ENCODE measurements at regions not wholly inside any gene's neighbourhood (a gene's known extent, or its start where the extent isn't known, plus 50 kb on each side); places are given as distances from the start of the nearest gene placed in this dataset.

DNA sequence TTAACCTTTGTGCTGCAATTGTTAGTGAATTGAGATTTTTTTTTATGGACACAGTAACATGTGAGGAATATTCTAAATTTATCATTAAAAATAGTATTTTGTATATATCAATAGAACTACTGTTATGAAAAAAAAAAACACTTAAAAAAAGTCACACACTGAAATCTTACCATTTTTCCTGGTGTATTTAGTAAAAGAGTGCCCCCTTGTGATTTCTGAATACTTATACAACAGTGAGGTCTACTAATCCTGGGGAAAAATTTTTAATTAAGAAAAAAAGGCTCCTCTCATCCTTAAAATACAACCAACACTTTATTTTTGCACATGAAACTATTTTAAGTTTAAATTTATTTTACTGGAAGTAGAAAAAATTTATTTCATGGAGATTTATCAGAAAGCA, 56.4 kb upstream of the SPOCK3 start:
- DNase-seq, result peak in 2 of 4 experiments; percentile 55 to 70

DNA sequence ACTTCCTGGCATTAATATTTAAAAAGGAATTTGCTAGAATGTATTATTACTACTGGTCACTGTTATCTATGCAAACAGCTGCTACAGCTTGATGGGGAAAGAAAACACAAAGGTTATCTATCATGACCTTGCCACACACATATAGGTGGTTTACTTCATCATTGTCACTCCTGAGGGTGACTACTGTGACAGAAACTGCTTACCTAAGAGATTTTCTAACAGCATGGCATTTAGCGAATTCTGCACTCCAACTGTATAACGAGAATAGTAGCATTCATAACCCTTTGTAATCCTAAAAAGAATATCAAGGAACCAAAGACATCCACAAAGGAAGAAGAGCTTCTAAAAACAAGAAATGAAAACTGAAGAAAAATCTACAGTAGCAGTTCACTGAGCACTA, 74.6 kb upstream of the SPOCK3 start:
- no peak for DNase-seq

DNA sequence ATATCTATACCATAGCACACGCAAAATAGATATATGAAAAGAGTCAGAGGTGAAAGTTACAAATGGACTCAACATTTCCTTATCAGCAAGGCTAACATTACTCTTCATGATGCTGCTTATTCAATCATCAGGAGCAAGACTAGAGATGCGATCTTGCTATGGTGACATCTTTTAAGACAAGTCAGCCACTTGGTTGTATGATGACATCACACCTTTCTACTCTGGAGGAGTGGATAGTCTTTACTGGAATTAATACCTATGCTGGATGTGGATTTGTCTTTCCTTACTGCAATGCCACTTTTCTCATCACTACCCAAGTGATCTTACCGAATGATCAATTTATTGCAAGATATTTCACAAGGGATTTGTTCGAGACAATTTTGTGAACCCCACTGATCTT, 87.0 kb upstream of the SPOCK3 start:
- no peak for DNase-seq

DNA sequence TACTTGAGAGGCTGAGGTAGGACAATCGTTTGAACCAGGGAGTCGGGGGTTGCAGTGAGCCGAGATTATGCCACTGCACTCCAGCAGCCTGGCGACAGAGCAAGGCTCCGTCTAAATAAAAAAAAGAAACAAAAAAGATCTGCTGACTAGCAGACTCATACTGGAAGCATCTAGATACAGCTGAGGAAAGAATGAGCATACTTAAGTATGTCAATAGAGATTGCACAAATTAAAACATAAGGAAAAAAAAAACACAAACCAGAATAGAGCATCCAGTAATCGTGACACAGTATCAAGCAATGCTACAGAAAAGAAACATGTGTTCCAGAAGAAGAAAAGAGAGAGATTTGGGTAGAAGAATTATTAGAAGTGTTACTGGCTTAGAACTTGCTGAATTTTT, 105.5 kb upstream of the SPOCK3 start:
- no peak for DNase-seq

DNA sequence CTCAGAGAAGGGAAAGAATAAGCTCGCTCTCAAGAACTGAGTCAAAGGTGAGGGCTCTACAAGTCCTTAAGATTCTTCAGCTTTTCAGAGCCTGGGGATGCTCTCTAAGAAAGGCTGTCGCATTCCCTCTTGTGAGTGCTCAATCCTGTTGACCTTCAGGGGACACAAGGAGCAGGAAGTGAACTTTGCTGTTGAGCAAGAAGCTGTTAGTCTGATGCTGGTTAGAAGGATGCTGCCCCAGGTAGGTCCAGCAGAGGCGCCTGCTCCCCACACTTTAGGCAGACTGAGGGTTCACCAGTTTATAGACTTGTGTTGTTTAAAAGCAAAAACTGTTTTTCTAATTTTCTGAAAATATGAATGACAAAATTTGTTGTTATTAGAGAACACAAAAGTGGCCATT, 125.4 kb upstream of the SPOCK3 start:
- DNase-seq, result no peak

DNA sequence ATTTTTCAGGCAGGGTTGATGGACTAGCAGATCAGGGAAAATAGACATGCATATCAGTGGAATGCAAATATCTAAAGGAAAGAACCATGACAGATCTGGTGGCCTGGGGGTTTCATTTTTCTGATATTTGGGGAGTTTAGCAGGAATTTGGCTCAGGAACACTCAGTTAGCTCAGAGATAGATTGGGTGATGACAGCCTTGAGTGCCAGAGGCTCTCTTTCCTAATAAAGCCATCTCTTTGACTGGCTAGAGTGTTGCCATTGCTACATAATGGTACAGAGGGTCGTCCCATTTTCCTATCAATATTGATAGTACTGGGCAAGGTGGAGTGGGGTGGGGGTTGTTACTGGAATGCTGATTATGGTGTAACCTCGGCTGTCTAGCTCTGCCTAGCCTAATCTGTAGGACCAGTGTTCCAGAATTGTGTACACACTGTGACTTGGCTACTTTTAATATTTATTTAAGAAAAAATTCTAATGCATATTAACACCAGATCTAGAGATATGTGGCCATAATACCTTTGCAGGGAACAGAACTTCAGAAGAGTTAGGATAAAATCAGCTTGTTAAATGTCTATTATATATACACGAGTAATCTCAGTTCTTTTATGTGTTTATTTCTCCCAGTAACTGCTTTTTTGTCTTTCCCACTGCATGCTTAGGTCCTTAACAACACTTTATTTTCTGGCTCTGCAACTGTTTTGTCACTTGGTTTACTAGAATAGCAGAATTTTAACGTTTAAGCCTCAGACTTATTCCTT, 145.0 kb upstream of the SPOCK3 start:
- DNase-seq, result no peak

DNA sequence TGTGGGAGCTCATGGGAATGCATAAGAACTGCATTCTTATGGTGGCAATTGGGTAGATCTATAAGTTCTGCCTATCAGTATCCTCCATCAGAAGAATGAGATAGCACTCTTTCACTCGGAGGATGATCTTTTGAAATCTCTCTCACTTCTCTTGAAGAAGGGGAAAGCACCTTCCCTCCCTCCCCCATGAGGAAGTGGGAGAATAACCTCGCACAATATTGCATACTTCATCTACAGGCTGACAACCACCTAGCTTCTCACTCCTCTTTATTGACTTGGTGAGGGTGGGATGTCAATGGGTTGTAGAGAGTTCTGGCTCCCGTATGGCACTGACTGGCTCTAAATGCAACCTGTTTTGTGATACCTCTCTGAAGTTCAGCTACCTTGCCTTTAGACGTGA, 146.7 kb upstream of the SPOCK3 start:
- no peak for DNase-seq

DNA sequence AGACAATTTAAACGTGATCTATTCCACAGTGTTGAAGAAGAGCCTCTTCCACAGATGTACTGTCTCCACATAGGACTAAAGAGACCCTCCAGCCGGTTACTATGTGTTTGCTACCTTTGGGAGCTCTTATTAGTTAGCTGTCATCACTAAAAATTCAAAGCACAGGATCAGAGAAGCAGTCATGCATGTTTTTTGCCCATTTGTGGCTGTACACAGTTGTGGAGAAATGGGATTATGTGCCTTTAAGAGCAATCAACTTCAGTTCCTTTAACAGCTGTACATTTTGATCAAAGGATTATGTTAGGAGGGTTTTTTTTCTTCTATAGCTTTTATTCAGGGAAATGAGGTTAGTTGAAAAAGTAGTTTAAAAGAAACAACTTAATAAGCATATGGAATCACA, 149.0 kb upstream of the SPOCK3 start:
- DNase-seq, result no peak

DNA sequence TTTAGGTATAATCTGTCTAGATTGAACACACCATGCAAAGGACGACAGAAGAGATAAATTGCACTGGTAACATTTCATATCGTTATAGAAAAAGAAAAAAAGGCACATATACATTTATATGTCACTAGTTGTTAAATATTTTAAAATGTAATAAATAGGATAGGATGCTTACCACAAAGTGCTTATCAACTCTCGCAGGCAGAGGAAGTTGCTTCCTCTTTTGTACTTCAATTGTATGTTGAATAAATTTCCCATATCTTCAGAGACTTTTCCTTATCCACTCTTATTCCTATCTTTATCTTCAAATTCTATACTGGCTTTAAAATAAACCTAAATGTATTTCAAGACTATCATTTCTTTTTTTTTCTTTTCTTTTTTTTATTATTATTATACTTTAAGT, 163.3 kb upstream of the SPOCK3 start:
- no peak for DNase-seq

DNA sequence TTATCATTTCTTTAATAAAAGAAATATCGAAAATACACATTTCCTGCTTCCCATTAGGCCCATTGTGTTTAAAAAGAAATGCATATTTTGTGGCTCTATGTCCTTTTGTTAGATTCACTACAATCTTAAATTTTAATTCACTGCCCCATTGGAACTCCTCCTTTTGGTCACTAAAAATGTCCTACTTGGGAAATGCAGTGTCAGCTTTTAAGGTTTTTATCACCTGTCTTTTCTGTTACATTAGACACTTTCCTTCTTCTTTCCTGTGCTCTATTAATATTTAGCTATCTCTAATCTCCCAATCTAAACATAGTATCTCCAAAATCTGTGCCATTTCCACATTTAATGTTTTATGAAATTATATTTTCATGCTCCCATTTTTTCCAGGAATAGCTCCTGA, 164.9 kb upstream of the SPOCK3 start:
- DNase-seq, result no peak

DNA sequence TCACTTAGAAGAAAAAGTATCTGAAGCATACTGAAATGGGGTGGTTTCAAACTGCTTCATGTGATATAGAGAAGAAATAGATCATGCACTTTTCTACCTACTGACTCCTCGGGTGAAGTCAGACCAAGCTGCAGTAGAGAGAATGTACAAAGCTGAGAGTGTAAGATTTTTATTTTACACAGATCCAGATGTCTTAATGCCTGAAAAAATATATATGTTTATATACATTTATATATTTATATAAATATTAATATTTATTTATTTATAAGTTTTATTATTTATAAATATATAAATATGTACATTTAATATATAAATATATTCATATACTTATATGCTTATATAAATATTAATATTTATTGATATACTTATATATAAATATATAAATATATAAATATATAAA, 171.9 kb upstream of the SPOCK3 start:
- DNase-seq, result no peak

DNA sequence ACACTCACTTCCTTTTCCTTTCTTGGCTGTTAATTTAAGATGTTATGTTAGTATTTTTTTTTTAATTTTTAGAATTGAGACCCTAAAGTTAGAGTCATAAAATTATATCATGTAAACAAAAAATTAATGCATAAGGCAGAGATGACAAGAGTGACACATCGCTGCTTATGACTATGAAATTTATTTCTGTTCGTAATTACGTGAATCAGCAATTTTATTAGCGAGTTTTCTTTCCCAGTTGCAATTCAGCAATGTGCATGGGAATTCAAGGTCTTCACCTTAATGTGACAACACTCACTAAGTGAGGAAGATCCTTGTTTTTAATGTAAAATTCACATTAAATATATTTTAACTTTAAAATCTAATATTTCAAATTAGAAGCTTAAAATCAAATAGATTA, 181.2 kb upstream of the SPOCK3 start:
- no peak for DNase-seq

DNA sequence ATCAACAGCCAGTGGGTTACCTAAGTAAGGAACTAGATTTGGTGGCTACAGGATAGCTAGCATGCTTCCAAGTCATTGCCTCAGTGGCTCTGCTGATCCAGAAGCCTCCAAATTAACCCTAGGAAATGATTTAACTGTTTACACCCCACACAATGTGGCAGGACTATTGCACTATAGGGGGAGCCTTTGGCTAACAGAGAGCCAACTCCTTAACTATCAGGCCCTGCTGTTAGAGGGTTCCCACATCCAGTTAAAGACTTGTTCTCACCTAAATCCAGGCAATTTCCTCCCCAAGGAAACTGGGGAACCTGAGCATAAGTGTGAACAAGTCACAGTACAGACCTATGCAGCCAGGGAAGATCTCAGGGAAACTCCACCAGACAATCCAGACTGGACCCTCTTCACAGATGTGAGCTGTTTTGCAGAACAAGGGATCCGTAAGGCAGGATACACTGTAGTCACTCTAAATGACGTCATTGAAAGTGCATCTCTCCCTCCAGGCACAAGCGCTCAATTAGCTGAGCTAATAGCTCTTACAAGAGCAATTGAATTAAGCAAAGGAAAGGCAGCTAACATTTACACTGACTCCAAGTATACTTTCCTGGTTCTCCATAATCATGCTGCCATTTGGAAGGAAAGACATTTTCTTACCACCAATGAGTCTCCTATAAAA, 185.3 kb upstream of the SPOCK3 start:
- no peak for DNase-seq

DNA sequence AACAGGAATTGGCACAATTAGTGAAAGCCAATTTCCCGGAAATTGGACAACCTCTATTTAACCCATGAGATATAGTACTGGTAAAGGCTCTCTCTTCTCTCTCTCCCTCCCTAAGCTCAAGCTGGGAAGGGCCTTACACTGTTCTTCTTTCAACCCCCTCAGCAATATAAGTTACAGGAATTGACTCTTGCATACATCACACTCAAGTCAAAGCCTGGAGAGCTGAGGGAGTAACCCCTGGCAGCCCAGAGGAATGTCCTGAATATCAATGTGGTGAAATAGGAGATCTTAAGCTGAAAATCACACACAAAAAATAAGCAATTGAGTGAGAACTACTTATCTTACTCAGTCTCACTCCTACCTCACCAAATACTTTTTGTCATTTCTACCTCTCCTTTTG, 186.9 kb upstream of the SPOCK3 start:
- no peak for DNase-seq

DNA sequence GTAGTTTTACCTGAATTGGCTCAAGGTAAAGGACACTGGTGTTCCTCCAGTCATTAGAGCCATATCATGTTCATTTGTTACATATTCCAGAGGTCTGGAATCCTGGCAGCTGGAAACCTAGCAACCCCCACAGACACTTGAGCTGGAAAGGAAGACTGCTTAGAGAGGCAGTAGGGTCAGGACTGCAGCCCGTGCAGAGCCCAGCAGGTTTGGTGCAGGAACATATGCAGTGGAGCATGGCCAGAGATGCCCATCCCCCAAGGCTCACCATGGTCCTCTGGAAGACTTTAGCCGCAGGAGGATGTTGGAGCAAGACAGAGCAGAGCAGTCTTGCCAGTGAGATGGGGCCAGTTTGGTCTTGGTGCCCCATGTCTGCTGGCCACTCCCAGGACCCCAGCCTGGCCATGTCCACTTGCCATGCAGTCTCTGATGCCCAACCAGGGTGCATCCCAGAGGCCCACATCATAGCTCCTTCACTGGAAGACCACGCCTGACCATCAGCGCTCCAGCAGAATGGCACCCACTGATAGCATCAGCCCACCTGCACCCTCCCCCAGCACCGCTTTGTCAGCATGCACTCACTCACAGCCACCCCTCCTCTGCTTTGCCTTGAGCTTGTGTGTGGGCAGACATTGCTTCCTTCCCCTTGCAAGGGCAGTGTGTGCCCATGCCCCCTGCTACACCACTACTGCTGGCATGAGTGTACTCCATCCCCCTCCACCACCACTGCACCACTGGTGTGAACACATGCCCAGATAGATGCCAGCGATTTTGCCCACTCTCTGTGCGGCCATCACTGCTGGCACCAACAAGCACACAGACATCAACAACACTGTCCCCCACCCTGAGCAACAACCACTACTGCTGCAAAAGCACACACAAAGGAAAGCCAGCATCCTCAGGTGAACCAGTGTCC, 190.3 kb upstream of the SPOCK3 start:
- no peak for DNase-seq

DNA sequence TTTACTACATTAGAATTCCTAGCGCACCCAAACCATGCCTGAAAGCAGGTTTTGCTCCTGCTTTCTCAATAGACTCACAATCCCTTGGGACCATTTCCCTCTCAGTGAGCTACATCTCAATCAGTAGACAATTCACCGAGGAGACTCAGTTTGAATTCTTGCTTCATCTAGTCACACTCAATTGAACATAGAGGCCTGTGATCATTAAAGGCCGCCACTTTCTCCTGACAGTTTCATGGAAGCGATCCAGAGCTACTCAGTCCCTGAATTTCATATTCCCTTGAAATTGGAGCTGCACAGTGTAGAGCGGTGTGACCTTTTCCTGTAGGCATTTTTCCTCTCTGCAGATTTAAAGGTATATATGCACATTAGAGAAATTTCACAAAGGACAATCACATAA, 193.9 kb upstream of the SPOCK3 start:
- DNase-seq, result no peak

DNA sequence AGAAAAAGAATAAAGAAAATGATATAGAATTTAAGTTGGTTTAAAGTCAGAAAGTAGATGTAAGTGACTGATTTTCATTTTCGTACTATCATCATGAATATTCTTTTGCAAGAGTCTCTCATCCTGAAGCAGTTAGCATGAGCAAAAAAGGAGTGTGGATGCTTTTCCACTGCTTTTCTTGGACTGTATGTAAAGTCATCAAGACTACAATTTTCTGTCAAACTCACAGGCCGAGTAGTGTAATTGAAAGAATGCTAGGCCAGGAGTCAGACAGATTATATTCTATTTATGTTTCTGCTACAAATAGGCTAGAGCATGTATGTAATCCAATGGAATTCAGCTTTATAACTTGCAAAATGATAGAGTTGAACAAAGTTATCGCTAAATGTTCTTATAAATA, 197.1 kb upstream of the SPOCK3 start:
- DNase-seq, result no peak

DNA sequence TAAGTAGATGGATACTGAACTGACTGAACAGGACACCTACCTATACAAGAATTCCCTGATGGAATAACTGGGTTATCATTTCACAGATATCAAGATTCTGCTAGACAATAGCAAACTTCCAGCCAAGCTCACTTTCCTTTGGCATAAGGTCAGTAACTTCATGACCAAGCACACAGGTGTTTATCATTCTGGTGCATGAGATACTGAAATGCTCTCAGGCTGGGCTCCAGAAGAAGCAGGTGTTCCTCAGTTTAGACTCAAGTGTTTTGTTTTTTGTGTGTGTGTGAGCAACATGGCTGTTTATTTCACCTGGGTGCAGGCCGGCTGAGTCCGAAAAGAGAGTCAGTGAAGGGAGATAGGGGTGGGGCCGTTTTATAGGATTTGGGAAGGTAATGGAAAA, 201.5 kb upstream of the SPOCK3 start:
- no peak for DNase-seq

DNA sequence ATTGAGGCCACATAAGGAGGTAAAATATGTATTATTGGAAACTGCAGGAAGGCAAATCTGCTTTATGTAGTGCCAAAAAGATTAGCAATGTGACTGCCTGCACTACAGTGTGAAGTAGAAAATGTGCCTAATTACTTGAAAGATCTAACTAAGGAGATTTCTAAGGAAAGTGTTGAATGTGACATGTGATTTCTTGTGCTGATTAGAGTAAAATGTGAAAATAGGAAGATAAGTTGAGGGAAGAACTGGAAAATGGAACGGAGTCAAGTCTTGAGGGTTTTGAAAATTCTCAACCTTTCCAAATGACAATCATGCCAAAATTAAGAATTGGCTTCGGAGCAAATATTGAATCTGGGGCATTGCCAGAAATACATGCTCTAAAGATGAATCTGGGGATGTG, 209.5 kb upstream of the SPOCK3 start:
- no peak for DNase-seq

DNA sequence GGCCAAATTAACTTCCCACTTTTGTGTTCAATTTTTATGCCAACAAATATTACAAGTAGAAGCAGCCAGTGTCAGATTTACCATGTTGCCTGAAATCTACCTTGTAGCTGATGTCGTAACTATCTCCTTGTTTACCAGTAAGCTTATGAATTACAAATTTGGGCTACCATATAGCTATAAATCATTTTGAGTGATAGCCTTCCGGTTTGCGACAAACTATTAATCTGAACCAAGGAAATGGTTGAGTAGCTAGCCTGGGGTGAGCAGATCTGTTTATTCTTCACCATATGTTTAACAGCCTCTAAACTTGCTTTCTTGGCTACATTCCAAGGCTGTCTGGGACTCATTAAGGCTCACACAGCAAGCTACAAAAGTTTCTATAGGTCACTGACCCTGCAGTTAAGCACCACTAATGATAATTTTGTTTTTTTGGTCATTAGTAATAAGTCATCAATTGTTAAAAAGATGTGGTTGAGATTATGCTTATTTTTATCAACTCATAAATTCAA, 218.7 kb upstream of the SPOCK3 start:
- no peak for DNase-seq

DNA sequence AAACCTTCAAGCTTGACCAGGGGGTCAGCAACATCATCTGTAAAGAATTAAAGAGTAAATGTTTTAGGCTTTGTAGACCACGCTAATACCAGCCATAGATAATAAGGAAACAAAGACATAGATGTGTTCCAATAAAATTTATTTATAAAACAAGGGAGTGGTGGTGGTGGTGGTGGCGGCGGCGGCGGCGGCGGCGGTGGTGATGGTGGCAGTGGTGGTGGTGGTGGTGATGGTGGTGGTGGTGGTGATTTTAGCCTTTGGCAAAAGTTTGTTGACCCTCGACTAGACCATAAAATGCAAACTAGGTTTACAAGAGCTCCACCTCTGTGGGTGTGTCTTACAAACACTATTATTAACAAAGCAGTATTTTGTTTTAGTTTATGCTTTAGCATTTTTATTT, 222.3 kb upstream of the SPOCK3 start:
- no peak for DNase-seq

DNA sequence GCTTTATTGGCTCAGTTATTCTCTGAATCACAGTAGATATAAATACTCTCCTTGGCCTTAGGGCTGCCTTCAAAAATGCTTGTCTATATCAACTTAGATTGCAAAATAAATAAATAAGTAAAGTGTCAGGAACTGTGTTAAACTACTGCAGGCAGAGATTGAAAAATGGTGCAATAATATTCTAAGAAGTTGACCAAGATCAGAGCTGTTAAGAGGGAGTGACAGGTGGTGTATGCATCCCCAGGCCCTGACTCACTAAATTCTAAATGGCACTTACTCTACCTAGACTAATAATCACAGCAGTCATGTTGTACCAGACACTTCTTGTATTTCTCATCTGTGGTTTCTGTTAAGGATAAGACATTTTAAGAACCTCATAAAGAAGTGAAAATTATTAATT, 235.1 kb upstream of the SPOCK3 start:
- no peak for DNase-seq

DNA sequence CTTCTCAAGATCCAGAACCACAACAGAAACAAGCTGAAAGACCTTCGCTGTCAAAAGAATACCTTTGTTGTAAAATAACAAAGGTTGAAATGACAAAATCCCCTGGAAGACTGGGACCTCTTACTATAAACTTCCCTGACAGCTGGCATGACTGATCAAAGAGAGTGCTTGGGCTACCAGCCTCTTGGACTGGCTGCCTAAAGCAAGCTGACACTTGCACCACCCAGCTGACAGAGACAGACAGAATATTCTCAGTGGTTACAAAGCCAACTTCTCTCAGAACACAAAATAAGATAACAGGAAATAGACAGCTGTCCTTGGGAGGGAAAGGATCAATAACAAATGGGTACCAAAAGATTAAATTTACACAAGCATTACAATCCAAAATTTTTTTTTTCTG, 241.7 kb upstream of the SPOCK3 start:
- DNase-seq, result no peak
